ENCODE measurements at regions not wholly inside any gene's neighbourhood (a gene's known extent, or its start where the extent isn't known, plus 50 kb on each side); places are given as distances from the start of the nearest gene placed in this dataset.
"Not testable (repeated sequence)": the region's sequence is repeated elsewhere in the genome, so short reads cannot be mapped to it uniquely, and the experiment has no call there.

- TF ChIP-seq EZH2phosphoT487 (IDR thresholded peaks at IDR 0.05; ENCODE audit: borderline replicate concordance) (no peak), CTCF (conservative IDR thresholded peaks at IDR 0.05; ENCODE audit: low read length) (no peak)
- Histone ChIP-seq H3K9me2 (replicated peaks; ENCODE audit: low read depth, low read length) (no peaks in the 10 kb centered on the region), H3K9ac (ENCODE audit: low read depth, low read length, poor library complexity, severe bottlenecking) (no peak overlapping the region), H3K4me1 (ENCODE audit: insufficient read depth, low read length, poor library complexity, severe bottlenecking) (no peaks in the 10 kb centered on the region), H3K4me3 (ENCODE audit: low read length, poor library complexity, severe bottlenecking) (no peak overlapping the region), H3K27me3 (ENCODE audit: insufficient read depth, low read length, poor library complexity, severe bottlenecking) (no peaks in the 10 kb centered on the region), H3K9me3 (ENCODE audit: insufficient read depth, low read depth, low read length) (no peaks in the 10 kb centered on the region), H3K36me3 (ENCODE audit: insufficient read depth, low read length) (no peaks in the 10 kb centered on the region), H3F3A (ENCODE audit: low read depth) (no peaks in the 10 kb centered on the region), H4K20me1 (ENCODE audit: insufficient read depth, low read length, poor library complexity, severe bottlenecking) (no peaks in the 10 kb centered on the region), H2AFZ (ENCODE audit: low read length) (no peak overlapping the region), H3K79me2 (ENCODE audit: insufficient read depth, low read length) (no peaks in the 10 kb centered on the region), H3K4me2 (ENCODE audit: low read depth, low read length, poor library complexity, severe bottlenecking) (no peak overlapping the region)
Measured at GRCh38 chr1:119266386-119266785, 102.2 kb upstream of the HAO2 start.

- H3K79me2 ChIP-seq (ENCODE audit: insufficient read depth, low read length) = no peaks in the 10 kb centered on the region
- no peak overlapping the region for H3K4me3 ChIP-seq (ENCODE audit: low read length, poor library complexity, severe bottlenecking)
- H3K9me2 ChIP-seq (replicated peaks; ENCODE audit: low read depth, low read length) = no peaks in the 10 kb centered on the region
- no peak overlapping the region for H3K9ac ChIP-seq (ENCODE audit: low read depth, low read length, poor library complexity, severe bottlenecking)
- H3K36me3 ChIP-seq (ENCODE audit: insufficient read depth, low read length) = no peaks in the 10 kb centered on the region
- H3K4me2 ChIP-seq (ENCODE audit: low read depth, low read length, poor library complexity, severe bottlenecking) = no peak overlapping the region
- no peaks in the 10 kb centered on the region for H3K9me3 ChIP-seq (ENCODE audit: insufficient read depth, low read depth, low read length)
- TF ChIP-seq EZH2phosphoT487 (IDR thresholded peaks at IDR 0.05; ENCODE audit: borderline replicate concordance) (no peak), CTCF (conservative IDR thresholded peaks at IDR 0.05; ENCODE audit: low read length) (no peak)
- H3K27me3 ChIP-seq (ENCODE audit: insufficient read depth, low read length, poor library complexity, severe bottlenecking) = no peaks in the 10 kb centered on the region
- H2AFZ ChIP-seq (ENCODE audit: low read length) = no peak overlapping the region
- H3F3A ChIP-seq (ENCODE audit: low read depth) = no peaks in the 10 kb centered on the region
- no peaks in the 10 kb centered on the region for H3K4me1 ChIP-seq (ENCODE audit: insufficient read depth, low read length, poor library complexity, severe bottlenecking)
- no peaks in the 10 kb centered on the region for H4K20me1 ChIP-seq (ENCODE audit: insufficient read depth, low read length, poor library complexity, severe bottlenecking)
Measured at GRCh38 chr1:119266858-119267257, 101.7 kb upstream of the HAO2 start.

GRCh38 chr1:119267288-119267687, 101.3 kb upstream of the HAO2 start:
- H2AFZ ChIP-seq (ENCODE audit: low read length); H3K9me3 ChIP-seq (ENCODE audit: insufficient read depth, low read depth, low read length); H3K36me3 ChIP-seq (ENCODE audit: insufficient read depth, low read length); H3K9ac ChIP-seq (ENCODE audit: low read depth, low read length, poor library complexity, severe bottlenecking); H3F3A ChIP-seq (ENCODE audit: low read depth); H4K20me1 ChIP-seq (ENCODE audit: insufficient read depth, low read length, poor library complexity, severe bottlenecking); H3K27me3 ChIP-seq (ENCODE audit: insufficient read depth, low read length, poor library complexity, severe bottlenecking); H3K79me2 ChIP-seq (ENCODE audit: insufficient read depth, low read length); H3K9me2 ChIP-seq (replicated peaks; ENCODE audit: low read depth, low read length); H3K4me3 ChIP-seq (ENCODE audit: low read length, poor library complexity, severe bottlenecking); H3K4me1 ChIP-seq (ENCODE audit: insufficient read depth, low read length, poor library complexity, severe bottlenecking); H3K4me2 ChIP-seq (ENCODE audit: low read depth, low read length, poor library complexity, severe bottlenecking): not testable (repeated sequence)

GRCh38 chr1:119268879-119269278, 99.7 kb upstream of the HAO2 start:
- H2AFZ ChIP-seq (ENCODE audit: low read length) = no peak overlapping the region
- H3F3A ChIP-seq (ENCODE audit: low read depth) = no peaks in the 10 kb centered on the region
- H3K4me2 ChIP-seq (ENCODE audit: low read depth, low read length, poor library complexity, severe bottlenecking) = no peak overlapping the region
- H3K4me3 ChIP-seq (ENCODE audit: low read length, poor library complexity, severe bottlenecking) = no peak overlapping the region
- TF ChIP-seq CTCF (conservative IDR thresholded peaks at IDR 0.05; ENCODE audit: low read length) (no peak), EZH2phosphoT487 (IDR thresholded peaks at IDR 0.05; ENCODE audit: borderline replicate concordance) (no peak)
- H3K4me1 ChIP-seq (ENCODE audit: insufficient read depth, low read length, poor library complexity, severe bottlenecking) = no peaks in the 10 kb centered on the region
- H3K9me3 ChIP-seq (ENCODE audit: insufficient read depth, low read depth, low read length) = no peaks in the 10 kb centered on the region
- no peaks in the 10 kb centered on the region for H3K79me2 ChIP-seq (ENCODE audit: insufficient read depth, low read length)
- no peaks in the 10 kb centered on the region for H3K36me3 ChIP-seq (ENCODE audit: insufficient read depth, low read length)
- no peaks in the 10 kb centered on the region for H3K9me2 ChIP-seq (replicated peaks; ENCODE audit: low read depth, low read length)
- no peaks in the 10 kb centered on the region for H4K20me1 ChIP-seq (ENCODE audit: insufficient read depth, low read length, poor library complexity, severe bottlenecking)
- no peaks in the 10 kb centered on the region for H3K27me3 ChIP-seq (ENCODE audit: insufficient read depth, low read length, poor library complexity, severe bottlenecking)
- H3K9ac ChIP-seq (ENCODE audit: low read depth, low read length, poor library complexity, severe bottlenecking) = no peak overlapping the region

Data from Loucy (cell line).